Uterus (tissue), 3 donors: ENCODE measurements at regions not wholly inside any gene's neighbourhood (a gene's known extent, or its start where the extent isn't known, plus 50 kb on each side); places are given as distances from the start of the nearest gene placed in this dataset.

Source experiments
- DNase-seq, 2 donors: peaks; one replicate each; pipeline ENCODE4 v3.0.0-alpha.2; 2019 to 2020
- H3K27ac ChIP-seq, 2 donors: fragments of 200-600 bp; sonication (generic); 1 replicate in 1 of 2; 2 replicates in 1 of 2; pipeline ENCODE4 v1.5.1; 2016 to 2018
- H3K27me3 ChIP-seq, 2 donors: fragments of 200-600 bp; sonication (generic); one replicate each; pipeline ENCODE4 v1.5.1; 2018 to 2019; ENCODE audit warnings: control low read depth in 1 of 2
- H3K36me3 ChIP-seq, 2 donors: fragments of 200-600 bp; sonication (generic); one replicate each; pipeline ENCODE4 v1.5.1; 2019; ENCODE audit warnings: control low read depth in 1 of 2
- H3K4me1 ChIP-seq, 2 donors: fragments of 200-600 bp; sonication (generic); one replicate each; pipeline ENCODE4 v1.5.1; 2018 to 2019; ENCODE audit warnings: control low read depth in 1 of 2
- H3K4me3 ChIP-seq, 2 donors: fragments of 200-600 bp; sonication (generic); 1 replicate in 1 of 2; 2 replicates in 1 of 2; pipeline ENCODE4 v1.5.1; 2018 to 2019; ENCODE audit warnings: mild to moderate bottlenecking in 1 of 2
- H3K9me3 ChIP-seq, 2 donors: fragments of 200-600 bp; sonication (generic); one replicate each; pipeline ENCODE4 v1.5.1; 2019; ENCODE audit warnings: control low read depth in 1 of 2
- POLR2A ChIP-seq, 2 donors: fragments of 450-650 bp; IDR thresholded peaks; one replicate each; pipeline ENCODE4 v1.6.1; 2016; ENCODE audit warnings: antibody characterized with exemption in 2 of 2, mild to moderate bottlenecking in 1 of 2, moderate library complexity in 1 of 2
- intact Hi-C: fragments of 100-400 bp; cut with DNase I; formaldehyde crosslinking; loops from one replicate; pipeline ENCODE4 v1.15.1; 2023; ENCODE audit warnings: low total_unique reads
- TF ChIP-seq, protein P1 (sequence below), 4 experiments: fragments of 200-600 bp in 2 of 4; fragments of 450-650 bp in 2 of 4; sonication (generic) in 2 of 4; IDR thresholded peaks; one replicate each; pipeline ENCODE4 v1.5.1; 2016 to 2019; ENCODE audit warnings: antibody characterized with exemption in 4 of 4, mild to moderate bottlenecking in 2 of 4, moderate library complexity in 1 of 4
- donor health status: DM: yes; HTN: yes; CAD: no.

GRCh38 chr5:38662090-38662489 lies 105.6 kb upstream of the LIFR start:
- no peak for DNase-seq
- intact Hi-C loops, result no loop called here
- Histone ChIP-seq H3K27ac (peak overlapping the region in 1 of 2 donors; percentile 22), H3K4me3 (no peak overlapping the region), H3K4me1 (no peaks in the 10 kb centered on the region), H3K27me3 (no peaks in the 10 kb centered on the region), H3K36me3 (no peaks in the 10 kb centered on the region), H3K9me3 (no peaks in the 10 kb centered on the region)
- TF ChIP-seq, protein P1, sequence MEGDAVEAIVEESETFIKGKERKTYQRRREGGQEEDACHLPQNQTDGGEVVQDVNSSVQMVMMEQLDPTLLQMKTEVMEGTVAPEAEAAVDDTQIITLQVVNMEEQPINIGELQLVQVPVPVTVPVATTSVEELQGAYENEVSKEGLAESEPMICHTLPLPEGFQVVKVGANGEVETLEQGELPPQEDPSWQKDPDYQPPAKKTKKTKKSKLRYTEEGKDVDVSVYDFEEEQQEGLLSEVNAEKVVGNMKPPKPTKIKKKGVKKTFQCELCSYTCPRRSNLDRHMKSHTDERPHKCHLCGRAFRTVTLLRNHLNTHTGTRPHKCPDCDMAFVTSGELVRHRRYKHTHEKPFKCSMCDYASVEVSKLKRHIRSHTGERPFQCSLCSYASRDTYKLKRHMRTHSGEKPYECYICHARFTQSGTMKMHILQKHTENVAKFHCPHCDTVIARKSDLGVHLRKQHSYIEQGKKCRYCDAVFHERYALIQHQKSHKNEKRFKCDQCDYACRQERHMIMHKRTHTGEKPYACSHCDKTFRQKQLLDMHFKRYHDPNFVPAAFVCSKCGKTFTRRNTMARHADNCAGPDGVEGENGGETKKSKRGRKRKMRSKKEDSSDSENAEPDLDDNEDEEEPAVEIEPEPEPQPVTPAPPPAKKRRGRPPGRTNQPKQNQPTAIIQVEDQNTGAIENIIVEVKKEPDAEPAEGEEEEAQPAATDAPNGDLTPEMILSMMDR (IDR thresholded peaks at IDR 0.05), result no peak

DNA sequence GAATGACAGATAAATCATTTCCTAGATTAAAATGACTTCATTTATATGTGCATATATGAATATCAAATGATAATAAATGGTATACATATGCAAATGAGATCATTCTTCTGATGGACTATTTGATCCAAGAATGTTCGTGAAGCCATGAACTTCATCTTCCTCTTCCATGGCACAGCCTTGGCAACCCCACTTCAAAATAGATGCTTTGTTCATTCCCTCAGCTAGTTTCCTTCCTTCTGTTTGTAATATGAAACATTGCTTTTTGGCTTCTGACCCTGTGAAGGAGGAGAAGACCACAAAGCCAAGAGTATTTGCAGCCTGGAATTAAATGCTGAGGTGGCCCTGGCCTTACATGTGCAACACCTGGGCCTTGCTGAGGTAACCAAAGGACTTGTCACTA lies 106.8 kb upstream of the LIFR start:
- H3K36me3 ChIP-seq, result no peaks in the 10 kb centered on the region
- intact Hi-C loops, result no loop called here
- H3K4me3 ChIP-seq, result no peak overlapping the region
- DNase-seq, result no peak
- no peaks in the 10 kb centered on the region for H3K27me3 ChIP-seq
- no peak overlapping the region for H3K27ac ChIP-seq
- TF ChIP-seq, protein P1 (IDR thresholded peaks at IDR 0.05), result no peak
- TF ChIP-seq POLR2A (IDR thresholded peaks at IDR 0.05), result no peak
- no peaks in the 10 kb centered on the region for H3K4me1 ChIP-seq
- H3K9me3 ChIP-seq, result no peaks in the 10 kb centered on the region

GRCh38 chr5:38666668-38667498 lies 110.4 kb upstream of the LIFR start:
- intact Hi-C loops, result no loop called here
- no peak overlapping the region for H3K27ac ChIP-seq

GRCh38 chr5:38667499-38667776 lies 111.0 kb upstream of the LIFR start:
- no peak for DNase-seq
- intact Hi-C loops, result no loop called here
- Histone ChIP-seq H3K27ac (no peak overlapping the region), H3K4me1 (no peaks in the 10 kb centered on the region), H3K27me3 (no peaks in the 10 kb centered on the region), H3K36me3 (no peaks in the 10 kb centered on the region), H3K4me3 (no peak overlapping the region), H3K9me3 (no peaks in the 10 kb centered on the region)
- TF ChIP-seq POLR2A (IDR thresholded peaks at IDR 0.05), result no peak
- TF ChIP-seq, protein P1 (IDR thresholded peaks at IDR 0.05), result no peak

More at GRCh38 chr5:38666668-38667498, 110.4 kb upstream of the LIFR start:
- H3K36me3 ChIP-seq, result no peaks in the 10 kb centered on the region
- H3K9me3 ChIP-seq, result no peaks in the 10 kb centered on the region
- no peak for TF ChIP-seq POLR2A (IDR thresholded peaks at IDR 0.05)
- TF ChIP-seq, protein P1 (IDR thresholded peaks at IDR 0.05), result peak; percentile 22 to 44 (median 38)
- no peak overlapping the region for H3K4me3 ChIP-seq
- no peaks in the 10 kb centered on the region for H3K27me3 ChIP-seq
- H3K4me1 ChIP-seq, result no peaks in the 10 kb centered on the region
- no peak for DNase-seq

DNA sequence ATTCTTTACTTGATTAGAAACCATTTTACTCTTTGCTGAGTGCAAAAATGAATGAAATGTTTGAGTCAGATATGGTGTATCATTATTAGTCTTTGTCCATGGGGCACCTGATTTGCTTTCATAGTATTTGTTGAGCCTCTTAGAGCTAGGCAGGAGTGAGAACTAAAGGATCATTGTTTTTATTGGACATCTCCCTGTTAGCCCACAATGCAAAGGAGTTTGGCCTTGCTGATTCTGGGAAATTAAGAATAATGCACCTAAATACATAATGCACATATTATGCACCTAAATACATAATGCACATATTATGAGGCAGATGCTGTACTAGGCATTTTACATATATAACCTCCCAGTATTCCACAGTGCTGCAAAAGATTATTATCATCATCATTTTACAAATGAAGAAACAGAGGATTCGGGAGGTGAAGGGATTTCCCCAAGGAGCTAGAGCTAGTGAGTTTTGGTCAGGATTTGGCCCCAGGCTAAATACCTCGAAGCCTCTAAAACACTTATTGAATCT lies 113.0 kb upstream of the LIFR start:
- Histone ChIP-seq H3K36me3 (no peaks in the 10 kb centered on the region), H3K27ac (no peak overlapping the region), H3K27me3 (no peaks in the 10 kb centered on the region), H3K4me1 (no peaks in the 10 kb centered on the region), H3K4me3 (no peak overlapping the region), H3K9me3 (no peaks in the 10 kb centered on the region)
- no peak for DNase-seq
- intact Hi-C loops, result no loop called here
- TF ChIP-seq POLR2A (IDR thresholded peaks at IDR 0.05), result no peak
- TF ChIP-seq, protein P1 (IDR thresholded peaks at IDR 0.05), result no peak
